ENCODE measurements at regions not wholly inside any gene's neighbourhood (a gene's known extent, or its start where the extent isn't known, plus 50 kb on each side); places are given as distances from the start of the nearest gene placed in this dataset.

GRCh38 chr10:78776756-78777155, 292.0 kb upstream of the ZMIZ1 start:
- TF ChIP-seq CTCF (IDR thresholded peaks at IDR 0.05) (no peak), POLR2AphosphoS5 (IDR thresholded peaks at IDR 0.05) (no peak), POLR2A (IDR thresholded peaks at IDR 0.05) (no peak), EP300 (IDR thresholded peaks at IDR 0.05) (no peak)
